Liver (tissue), 3 donors: ENCODE measurements at regions not wholly inside any gene's neighbourhood (a gene's known extent, or its start where the extent isn't known, plus 50 kb on each side); places are given as distances from the start of the nearest gene placed in this dataset.

ENCODE experiments used
- NR2F2 ChIP-seq: IDR thresholded peaks from 2 replicates; pipeline ENCODE4 v1.6.1; 2016; ENCODE audit warnings: antibody characterized with exemption
- TF ChIP-seq, protein P1 (sequence below): fragments of 150-350 bp; IDR thresholded peaks from 2 replicates; pipeline ENCODE4 v1.5.1; 2017; ENCODE audit warnings: improper control_type of control experiment, low read depth, low read length; ENCODE audit not compliant: missing input control
- TF ChIP-seq, protein P2 (sequence below): IDR thresholded peaks from 2 replicates; pipeline ENCODE4 v1.6.1; 2016; ENCODE audit warnings: antibody characterized with exemption
- donor health status: healthy.
- donor health status: healthy.

DNA sequence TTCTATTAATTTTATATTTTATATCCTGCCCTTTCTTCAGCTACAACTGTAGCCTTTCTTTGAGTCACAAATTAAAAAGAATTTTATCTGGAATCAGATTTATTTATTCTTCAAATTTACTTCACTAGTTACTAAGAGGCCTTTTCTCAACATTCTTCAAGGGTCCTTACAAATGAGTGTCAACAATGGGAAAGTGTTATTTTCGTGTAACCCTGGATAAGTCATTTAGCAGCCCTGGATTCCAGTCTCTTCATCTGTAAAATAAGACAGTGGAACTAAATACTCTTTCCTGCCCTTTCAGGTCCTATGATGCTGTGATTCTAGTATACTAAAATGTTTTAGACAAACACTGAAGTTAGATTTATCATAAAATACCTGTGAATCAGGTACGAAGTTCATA is 397.0 kb downstream of the KLF12 start:
- TF ChIP-seq, protein P1, sequence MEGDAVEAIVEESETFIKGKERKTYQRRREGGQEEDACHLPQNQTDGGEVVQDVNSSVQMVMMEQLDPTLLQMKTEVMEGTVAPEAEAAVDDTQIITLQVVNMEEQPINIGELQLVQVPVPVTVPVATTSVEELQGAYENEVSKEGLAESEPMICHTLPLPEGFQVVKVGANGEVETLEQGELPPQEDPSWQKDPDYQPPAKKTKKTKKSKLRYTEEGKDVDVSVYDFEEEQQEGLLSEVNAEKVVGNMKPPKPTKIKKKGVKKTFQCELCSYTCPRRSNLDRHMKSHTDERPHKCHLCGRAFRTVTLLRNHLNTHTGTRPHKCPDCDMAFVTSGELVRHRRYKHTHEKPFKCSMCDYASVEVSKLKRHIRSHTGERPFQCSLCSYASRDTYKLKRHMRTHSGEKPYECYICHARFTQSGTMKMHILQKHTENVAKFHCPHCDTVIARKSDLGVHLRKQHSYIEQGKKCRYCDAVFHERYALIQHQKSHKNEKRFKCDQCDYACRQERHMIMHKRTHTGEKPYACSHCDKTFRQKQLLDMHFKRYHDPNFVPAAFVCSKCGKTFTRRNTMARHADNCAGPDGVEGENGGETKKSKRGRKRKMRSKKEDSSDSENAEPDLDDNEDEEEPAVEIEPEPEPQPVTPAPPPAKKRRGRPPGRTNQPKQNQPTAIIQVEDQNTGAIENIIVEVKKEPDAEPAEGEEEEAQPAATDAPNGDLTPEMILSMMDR, result no peak
- TF ChIP-seq, protein P2, sequence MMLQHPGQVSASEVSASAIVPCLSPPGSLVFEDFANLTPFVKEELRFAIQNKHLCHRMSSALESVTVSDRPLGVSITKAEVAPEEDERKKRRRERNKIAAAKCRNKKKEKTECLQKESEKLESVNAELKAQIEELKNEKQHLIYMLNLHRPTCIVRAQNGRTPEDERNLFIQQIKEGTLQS, result no peak
- TF ChIP-seq NR2F2, result no peak
